ENCODE measurements at regions not wholly inside any gene's neighbourhood (a gene's known extent, or its start where the extent isn't known, plus 50 kb on each side); places are given as distances from the start of the nearest gene placed in this dataset.
"Not testable (repeated sequence)": the region's sequence is repeated elsewhere in the genome, so short reads cannot be mapped to it uniquely, and the experiment has no call there.

DNA sequence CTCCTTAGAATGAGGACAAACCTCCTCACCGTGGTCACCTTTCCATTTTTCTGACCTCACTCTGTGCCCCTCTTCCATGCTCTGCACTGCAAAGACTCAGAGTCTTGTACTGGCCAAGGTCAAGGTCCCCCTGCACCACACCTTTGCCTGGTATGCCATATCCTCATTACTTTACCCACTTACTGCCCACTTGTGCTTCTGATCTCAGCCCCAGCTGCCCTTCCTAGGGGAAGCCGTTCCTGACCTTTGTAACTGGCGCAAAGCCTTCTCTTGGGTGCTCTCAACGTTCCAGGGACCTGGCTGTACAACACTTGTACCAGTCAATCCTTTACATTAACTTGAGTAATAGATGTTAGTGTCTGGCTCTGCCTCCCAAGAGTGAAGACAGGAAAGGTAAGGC, 256.0 kb downstream of the SV2B start:
- no peak for DNase-seq (ENCODE audit: low read depth in 2 of 2)

DNA sequence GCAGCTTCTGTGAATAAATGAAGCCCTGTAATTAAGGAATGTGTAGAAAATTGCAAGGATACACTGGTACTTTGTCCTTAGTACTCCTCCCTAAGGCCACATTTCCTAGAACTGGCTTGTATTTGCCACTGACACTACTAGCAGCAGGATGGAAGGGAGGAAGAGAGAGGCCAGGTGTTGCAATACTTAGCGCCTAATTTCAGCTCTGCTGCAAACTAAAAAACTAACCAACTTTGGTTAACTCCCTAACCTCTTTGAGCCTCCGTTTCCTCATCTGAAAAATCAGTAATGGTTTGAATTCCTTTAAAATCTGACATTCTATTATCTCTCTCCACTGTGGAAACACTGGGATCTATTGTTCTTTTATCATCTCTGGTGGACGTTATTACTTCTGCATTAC, 257.0 kb downstream of the SV2B start:
- no peak for DNase-seq (ENCODE audit: low read depth in 2 of 2)

GRCh38 chr15:91357486-91357885, 257.4 kb downstream of the SV2B start:
- no peak for DNase-seq (ENCODE audit: low read depth in 2 of 2)

DNA sequence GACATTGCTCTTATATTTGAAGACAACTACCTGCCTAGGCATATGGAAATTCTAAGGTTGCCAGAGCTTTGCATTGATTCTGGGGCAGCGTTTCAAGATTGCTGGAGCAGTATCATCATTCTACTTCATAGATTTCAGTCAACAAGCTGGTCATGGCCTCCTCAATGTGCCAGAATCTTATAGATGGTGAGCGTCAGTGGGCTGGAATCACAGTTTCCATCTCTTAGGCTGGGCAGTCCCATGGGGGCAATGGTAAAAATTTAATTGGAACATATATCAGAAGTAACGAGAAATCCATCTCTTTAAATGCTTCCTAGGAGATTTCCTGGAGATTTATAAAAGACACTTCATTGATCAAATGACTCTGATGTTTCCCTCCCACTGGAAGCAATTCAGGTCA, 258.3 kb downstream of the SV2B start:
- DNase-seq (ENCODE audit: low read depth in 2 of 2): no peak

DNA sequence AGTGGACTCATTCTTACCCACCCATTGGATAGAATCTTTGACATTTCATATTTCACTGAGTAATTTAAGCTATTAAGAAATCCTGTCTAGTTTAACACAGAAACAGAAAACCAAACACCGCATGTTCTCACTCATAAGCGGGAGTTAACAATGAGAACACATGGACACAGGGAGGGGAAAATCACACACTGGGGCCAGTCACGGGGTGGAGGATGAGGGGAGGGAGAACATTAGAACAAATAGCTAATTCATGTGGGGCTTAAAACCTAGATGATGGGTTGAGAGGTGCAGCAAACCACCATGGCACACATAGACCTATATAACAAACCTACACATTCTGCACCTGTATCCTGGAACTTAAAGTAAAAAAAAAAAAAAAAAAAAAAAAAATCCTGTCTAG, 261.6 kb downstream of the SV2B start:
- not testable (repeated sequence) for DNase-seq (ENCODE audit: low read depth in 2 of 2)

DNA sequence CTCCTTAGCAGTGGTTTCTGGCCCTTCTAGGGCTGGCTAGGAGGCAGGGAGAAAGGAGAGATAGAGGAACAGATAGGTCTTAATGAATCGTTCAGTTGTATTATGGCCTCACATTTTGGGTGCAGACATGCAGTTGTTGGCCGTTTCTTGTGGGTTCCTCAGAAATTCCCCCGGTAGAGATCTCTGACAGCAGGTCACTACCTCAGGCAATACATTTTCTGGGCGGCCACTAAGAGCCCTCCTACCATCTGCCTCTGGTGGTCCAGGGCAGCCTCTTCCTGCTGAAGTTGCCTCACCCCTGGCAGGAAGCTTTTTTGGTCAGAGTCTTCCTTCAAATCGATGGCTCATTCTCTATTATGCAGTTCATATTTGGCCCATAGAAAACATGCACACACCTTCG, 266.1 kb downstream of the SV2B start:
- no peak for DNase-seq (ENCODE audit: low read depth in 2 of 2)

DNA sequence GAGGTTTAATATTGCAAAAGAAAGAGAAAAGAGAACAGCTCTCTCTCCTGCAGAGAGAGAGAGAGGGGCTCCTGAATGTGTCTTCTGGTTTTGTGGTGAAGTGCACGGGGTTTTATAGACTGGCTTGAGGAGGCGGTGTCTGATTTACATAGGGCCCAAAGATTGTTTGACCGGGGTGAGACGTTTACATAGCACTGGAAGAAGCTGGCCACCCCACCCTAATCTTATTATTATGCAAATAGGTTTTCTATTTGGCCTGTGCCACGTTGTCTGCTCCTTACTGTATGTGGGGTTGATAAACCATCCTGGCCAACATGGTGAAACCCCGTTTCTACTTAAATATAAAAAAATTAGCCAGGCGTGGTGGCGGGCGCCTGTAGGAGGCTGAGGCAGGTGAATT, 268.6 kb downstream of the SV2B start:
- DNase-seq (ENCODE audit: low read depth in 2 of 2): no peak

DNA sequence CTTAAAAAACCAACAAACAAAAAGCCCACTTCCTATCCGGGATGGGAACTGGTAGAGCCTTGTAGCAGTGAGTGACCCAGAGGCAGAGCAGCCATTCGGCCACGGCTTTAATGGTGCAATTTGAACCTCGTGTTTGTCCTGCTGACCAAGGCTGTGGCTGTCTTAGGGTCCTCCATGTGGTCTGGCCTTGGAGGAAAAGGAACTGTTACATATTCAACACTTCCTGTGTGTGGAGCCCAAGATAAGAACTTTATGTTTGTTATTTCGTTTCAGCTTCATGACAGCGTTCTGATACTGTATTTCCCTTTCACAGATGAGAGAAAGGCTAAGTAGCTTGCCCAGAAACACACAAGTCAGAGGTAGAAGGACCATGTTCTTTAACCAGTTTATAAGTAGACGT, 269.8 kb downstream of the SV2B start:
- DNase-seq (ENCODE audit: low read depth in 2 of 2): no peak

DNA sequence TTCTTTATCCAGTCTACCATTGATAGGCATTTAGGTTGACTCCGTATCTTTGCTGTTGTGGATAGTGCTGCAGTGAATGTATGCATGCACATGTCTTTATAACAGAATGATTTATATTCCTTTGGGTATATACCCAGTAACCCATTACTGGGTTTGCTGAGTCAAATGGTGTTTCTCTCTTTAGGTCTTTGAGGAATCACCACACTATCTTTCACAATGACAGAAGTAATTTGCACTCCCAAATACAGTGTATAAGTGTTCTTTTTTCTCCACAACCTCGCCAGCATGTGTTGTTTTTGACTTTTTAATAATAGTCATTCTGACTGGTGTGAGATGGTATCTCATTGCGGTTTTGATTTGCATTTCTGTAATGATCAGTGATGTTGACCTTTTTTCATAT, 271.3 kb downstream of the SV2B start:
- not testable (repeated sequence) for DNase-seq (ENCODE audit: low read depth in 2 of 2)

DNA sequence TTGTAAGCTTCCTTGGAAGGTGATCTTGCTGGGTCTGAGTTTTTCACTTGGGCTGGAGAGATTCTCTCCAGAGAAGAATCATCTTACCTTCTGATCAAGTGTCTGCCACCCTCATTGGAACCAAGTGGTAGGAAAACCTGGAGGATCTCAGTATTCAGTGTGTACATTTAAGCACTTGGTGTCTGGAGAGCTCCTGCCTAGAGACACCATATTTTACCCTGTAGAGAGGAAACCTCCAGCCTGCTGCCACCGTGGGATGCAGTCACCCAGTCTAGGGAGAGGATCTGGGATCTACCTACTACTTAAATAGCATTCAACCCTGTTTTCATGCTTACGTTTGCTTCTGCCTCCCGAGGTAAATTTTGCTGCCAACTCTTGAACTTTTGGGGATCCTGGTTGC, 274.3 kb downstream of the SV2B start:
- no peak for DNase-seq (ENCODE audit: low read depth in 2 of 2)

- DNase-seq (ENCODE audit: low read depth in 2 of 2): no peak
Measured at GRCh38 chr15:91376038-91376437, 276.0 kb downstream of the SV2B start.

GRCh38 chr15:91380114-91380513, 280.1 kb downstream of the SV2B start:
- no peak for DNase-seq (ENCODE audit: low read depth in 2 of 2)

DNA sequence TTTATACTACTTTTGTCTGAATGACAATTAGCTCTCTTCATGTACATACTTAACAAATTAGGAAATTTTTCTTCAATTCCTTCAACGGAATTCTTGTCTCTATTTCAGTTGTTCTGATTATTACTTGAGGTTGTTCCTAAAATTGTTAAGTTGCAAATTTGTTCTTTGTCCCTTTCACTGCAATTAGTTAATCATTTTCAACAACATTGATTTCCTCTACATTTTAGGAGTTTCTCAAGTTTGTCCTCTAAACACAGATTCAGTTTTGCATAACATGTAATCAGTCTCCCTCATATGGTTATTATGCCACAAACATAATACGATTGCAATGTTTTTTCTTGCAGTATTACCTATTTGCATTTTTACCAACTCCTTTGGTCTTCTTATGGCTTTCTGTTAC, 283.5 kb downstream of the SV2B start:
- no peak for DNase-seq (ENCODE audit: low read depth in 2 of 2)

DNA sequence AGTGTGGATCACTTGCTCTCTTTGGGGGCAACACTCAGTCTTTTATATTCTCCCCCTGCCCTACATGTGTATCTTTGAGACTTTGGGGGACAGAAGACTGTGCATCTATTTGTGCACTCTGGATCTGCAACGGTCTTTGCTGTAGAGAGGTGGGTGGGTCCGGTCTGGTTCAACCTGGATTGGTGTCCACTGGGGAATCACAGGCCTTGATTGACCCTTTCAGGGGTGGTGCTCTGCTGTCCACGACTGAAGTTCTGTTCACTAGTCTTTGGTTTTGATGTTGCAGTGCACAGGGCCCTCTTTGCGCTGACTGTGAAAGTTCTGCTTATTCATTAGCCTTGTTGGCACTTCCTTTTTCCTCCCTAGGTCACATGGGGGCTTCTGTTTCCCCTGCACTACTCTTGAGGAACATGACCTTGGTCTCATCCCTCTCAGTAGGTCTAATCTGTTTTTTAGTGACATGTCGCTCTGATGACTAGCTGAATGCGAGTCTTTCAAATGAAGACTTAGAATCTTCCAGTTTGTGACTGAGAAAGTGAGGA, 284.2 kb downstream of the SV2B start:
- no peak for DNase-seq (ENCODE audit: low read depth in 2 of 2)

- no peak for DNase-seq (ENCODE audit: low read depth in 2 of 2)
Measured at GRCh38 chr15:91385311-91385710, 285.3 kb downstream of the SV2B start.

- DNase-seq (ENCODE audit: low read depth in 2 of 2): no peak
Measured at GRCh38 chr15:91393186-91393585, 293.1 kb downstream of the SV2B start.

DNA sequence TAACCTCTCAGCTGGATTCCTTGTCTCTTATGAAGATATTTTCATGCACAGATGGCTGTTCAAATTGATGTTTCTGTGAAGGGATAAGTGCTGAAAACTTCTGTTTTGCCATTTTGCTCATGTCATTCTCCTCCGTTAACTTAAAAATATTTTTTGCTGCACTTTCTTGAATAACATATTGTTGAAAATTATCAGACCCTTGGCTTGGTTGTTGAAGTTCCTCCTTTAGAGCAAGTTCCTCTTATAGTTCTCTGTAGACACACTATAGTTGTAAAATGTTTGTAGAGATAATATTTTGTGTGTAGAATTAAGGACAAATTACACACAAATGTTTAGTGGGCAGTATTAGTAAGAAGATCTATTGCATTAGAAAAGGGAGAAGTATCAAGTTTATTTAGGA, 300.4 kb downstream of the SV2B start:
- DNase-seq (ENCODE audit: low read depth in 2 of 2): no peak

- no peak for DNase-seq (ENCODE audit: low read depth in 2 of 2)
Measured at GRCh38 chr15:91407269-91407889, 307.3 kb downstream of the SV2B start.

GRCh38 chr15:91408476-91409076, 308.5 kb downstream of the SV2B start:
- DNase-seq (ENCODE audit: low read depth in 2 of 2): no peak

DNA sequence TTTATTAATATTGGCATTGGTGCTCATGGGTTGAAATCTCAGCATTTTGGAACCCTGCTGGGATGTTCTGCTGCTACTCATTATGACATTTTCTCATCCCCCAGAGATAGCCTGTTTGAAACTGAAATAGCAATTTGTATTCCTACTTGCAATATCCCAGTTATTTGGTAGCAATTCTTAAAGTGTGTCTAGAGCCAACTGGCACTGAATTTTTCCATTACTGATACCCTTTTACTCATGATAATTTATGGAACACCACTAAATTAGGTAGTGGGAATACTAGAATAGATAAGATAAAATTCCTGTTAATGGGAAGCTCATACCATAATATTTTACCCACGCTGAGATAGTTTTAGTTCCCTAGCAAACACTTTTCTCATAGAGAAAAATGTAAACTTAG, 309.3 kb downstream of the SV2B start:
- no peak for DNase-seq (ENCODE audit: low read depth in 2 of 2)

DNA sequence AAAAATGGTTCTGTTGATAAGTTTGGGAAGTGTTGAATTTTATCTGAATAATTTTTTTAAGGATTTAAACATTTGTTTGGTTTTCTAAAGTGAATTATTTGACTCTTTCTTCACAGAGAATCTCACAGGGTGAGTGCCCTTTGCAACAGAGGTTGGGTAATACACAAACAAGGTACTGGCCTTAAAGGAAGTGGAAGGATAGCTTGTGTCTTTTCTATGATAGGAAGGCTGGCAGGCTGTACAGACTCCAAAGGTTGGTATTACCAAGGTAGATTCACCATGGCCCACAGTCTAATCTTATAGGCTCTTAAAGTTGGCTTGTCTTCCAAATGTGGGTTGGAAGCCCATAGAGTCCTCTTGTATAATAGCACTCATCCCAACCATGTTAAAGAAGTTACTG, 311.5 kb downstream of the SV2B start:
- no peak for DNase-seq (ENCODE audit: low read depth in 2 of 2)

DNA sequence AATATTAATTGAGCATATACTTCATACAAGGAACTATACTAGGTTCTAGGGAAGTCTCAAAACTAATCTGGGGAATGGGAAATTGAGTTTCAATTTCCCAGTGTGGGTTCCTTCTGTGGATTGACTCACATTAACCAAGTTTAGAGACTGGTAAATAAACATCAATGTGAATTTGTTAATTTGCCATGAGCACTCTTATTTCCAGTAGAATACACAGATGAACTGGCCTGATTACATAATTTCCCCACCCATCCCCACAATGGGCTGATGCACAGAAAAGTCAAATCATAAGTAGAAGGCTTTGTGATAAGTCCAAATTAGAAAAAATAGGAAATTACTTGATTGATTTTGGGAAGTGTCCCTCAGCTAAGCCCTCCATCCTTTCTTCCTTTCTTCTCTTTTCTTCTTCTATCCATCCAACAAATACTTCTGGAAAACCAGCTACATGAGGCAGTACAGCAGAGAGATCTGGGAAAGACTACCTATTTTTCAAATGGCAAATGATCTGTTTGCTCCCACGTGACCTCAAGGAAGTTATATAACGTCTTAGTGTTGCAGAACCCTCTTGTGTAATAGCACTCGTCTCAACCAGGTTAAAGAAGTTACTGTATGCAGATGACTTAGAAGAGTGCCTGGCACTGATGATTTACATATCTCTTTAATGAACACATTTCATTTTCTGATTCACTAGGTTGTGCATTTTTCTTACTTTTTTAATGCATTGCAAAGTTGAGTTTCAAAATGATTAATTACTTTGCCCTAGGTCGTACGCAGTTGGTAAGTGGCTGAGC, 312.3 kb downstream of the SV2B start:
- DNase-seq (ENCODE audit: low read depth in 2 of 2): no peak

DNA sequence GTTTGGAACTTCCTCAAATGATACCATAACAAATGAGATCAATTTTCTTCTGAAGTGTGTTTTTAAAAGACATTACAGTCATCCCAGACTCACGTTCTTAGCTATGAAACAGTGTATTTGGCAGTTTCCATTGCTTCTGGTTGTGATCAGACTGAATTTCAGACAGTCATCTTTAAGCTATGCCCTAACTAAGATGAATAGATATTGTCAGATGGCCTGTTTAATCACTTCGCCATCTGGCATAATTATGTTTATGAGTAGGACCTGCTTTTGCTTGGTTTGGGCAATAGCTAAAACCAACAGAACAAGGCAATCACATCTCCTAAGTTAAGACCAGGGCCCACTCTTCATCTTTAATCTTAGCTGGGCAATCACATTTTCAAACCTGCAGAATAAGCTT, 313.1 kb downstream of the SV2B start:
- DNase-seq (ENCODE audit: low read depth in 2 of 2): no peak

Data from dermis microvascular lymphatic vessel endothelial cell (primary cell).